ENCODE measurements at regions not wholly inside any gene's neighbourhood (a gene's known extent, or its start where the extent isn't known, plus 50 kb on each side); places are given as distances from the start of the nearest gene placed in this dataset.

- no peaks in the 10 kb centered on the region for H3K36me3 ChIP-seq (ENCODE audit: low read length)
- H3K79me2 ChIP-seq (ENCODE audit: insufficient read depth, low read length), result no peaks in the 10 kb centered on the region
- no peak overlapping the region for H2AFZ ChIP-seq (ENCODE audit: low read depth, low read length, severe bottlenecking)
- no peaks in the 10 kb centered on the region for H3K9me2 ChIP-seq (replicated peaks; ENCODE audit: insufficient read depth, low read length)
- H4K20me1 ChIP-seq (ENCODE audit: low read depth, low read length), result no peaks in the 10 kb centered on the region
- H3K27me3 ChIP-seq (ENCODE audit: low read length), result no peaks in the 10 kb centered on the region
- H3K9me3 ChIP-seq (ENCODE audit: insufficient read depth, low read length), result no peaks in the 10 kb centered on the region
- TF ChIP-seq EZH2phosphoT487 (conservative IDR thresholded peaks at IDR 0.05; ENCODE audit: low read length) (no peak), CTCF (IDR thresholded peaks at IDR 0.05; ENCODE audit: insufficient read depth, low read length, poor library complexity, severe bottlenecking) (no peak)
- no peak overlapping the region for H3K4me3 ChIP-seq (ENCODE audit: insufficient read depth, low read length, poor library complexity, severe bottlenecking)
- H3F3A ChIP-seq (ENCODE audit: insufficient read depth), result no peaks in the 10 kb centered on the region
- no peak overlapping the region for H3K9ac ChIP-seq (ENCODE audit: low read length)
- H3K4me2 ChIP-seq (ENCODE audit: low read depth, low read length, poor library complexity, severe bottlenecking), result no peak overlapping the region
- H3K27ac ChIP-seq (ENCODE audit: low read depth, low read length), result no peak overlapping the region
These were observed 119.0 kb downstream of the TRIB2 start for GRCh38 chr2:12835733-12836132.

GRCh38 chr2:12839339-12839738 lies 122.6 kb downstream of the TRIB2 start:
- Histone ChIP-seq H3K79me2 (ENCODE audit: insufficient read depth, low read length) (no peaks in the 10 kb centered on the region), H3K4me3 (ENCODE audit: insufficient read depth, low read length, poor library complexity, severe bottlenecking) (no peak overlapping the region), H3K27ac (ENCODE audit: low read depth, low read length) (no peak overlapping the region), H3K27me3 (ENCODE audit: low read length) (no peaks in the 10 kb centered on the region), H3K36me3 (ENCODE audit: low read length) (no peaks in the 10 kb centered on the region), H3F3A (ENCODE audit: insufficient read depth) (no peaks in the 10 kb centered on the region), H2AFZ (ENCODE audit: low read depth, low read length, severe bottlenecking) (no peak overlapping the region), H3K9ac (ENCODE audit: low read length) (no peak overlapping the region), H3K4me2 (ENCODE audit: low read depth, low read length, poor library complexity, severe bottlenecking) (no peak overlapping the region), H3K9me3 (ENCODE audit: insufficient read depth, low read length) (no peaks in the 10 kb centered on the region), H4K20me1 (ENCODE audit: low read depth, low read length) (no peaks in the 10 kb centered on the region), H3K9me2 (replicated peaks; ENCODE audit: insufficient read depth, low read length) (no peaks in the 10 kb centered on the region)
- no peak for TF ChIP-seq EZH2phosphoT487 (conservative IDR thresholded peaks at IDR 0.05; ENCODE audit: low read length)
- no peak for TF ChIP-seq CTCF (IDR thresholded peaks at IDR 0.05; ENCODE audit: insufficient read depth, low read length, poor library complexity, severe bottlenecking)

- H3K9ac ChIP-seq (ENCODE audit: low read length), result no peak overlapping the region
- H3K27me3 ChIP-seq (ENCODE audit: low read length), result no peaks in the 10 kb centered on the region
- no peaks in the 10 kb centered on the region for H3F3A ChIP-seq (ENCODE audit: insufficient read depth)
- no peaks in the 10 kb centered on the region for H3K9me2 ChIP-seq (replicated peaks; ENCODE audit: insufficient read depth, low read length)
- no peaks in the 10 kb centered on the region for H3K36me3 ChIP-seq (ENCODE audit: low read length)
- no peaks in the 10 kb centered on the region for H4K20me1 ChIP-seq (ENCODE audit: low read depth, low read length)
- no peak overlapping the region for H3K4me2 ChIP-seq (ENCODE audit: low read depth, low read length, poor library complexity, severe bottlenecking)
- no peaks in the 10 kb centered on the region for H3K79me2 ChIP-seq (ENCODE audit: insufficient read depth, low read length)
- H3K9me3 ChIP-seq (ENCODE audit: insufficient read depth, low read length), result no peaks in the 10 kb centered on the region
- no peak overlapping the region for H3K27ac ChIP-seq (ENCODE audit: low read depth, low read length)
- no peak overlapping the region for H3K4me3 ChIP-seq (ENCODE audit: insufficient read depth, low read length, poor library complexity, severe bottlenecking)
- TF ChIP-seq CTCF (IDR thresholded peaks at IDR 0.05; ENCODE audit: insufficient read depth, low read length, poor library complexity, severe bottlenecking) (no peak), EZH2phosphoT487 (conservative IDR thresholded peaks at IDR 0.05; ENCODE audit: low read length) (no peak)
- H2AFZ ChIP-seq (ENCODE audit: low read depth, low read length, severe bottlenecking), result no peak overlapping the region
These were observed 124.3 kb downstream of the TRIB2 start for GRCh38 chr2:12841021-12841420.
